Fibroblast of pulmonary artery (primary cell): ENCODE measurements at regions not wholly inside any gene's neighbourhood (a gene's known extent, or its start where the extent isn't known, plus 50 kb on each side); places are given as distances from the start of the nearest gene placed in this dataset.
A peak's percentile ranks its signal among the peaks of the same experiment; 100 is the strongest.

Experiments used
- DNase-seq: peaks from one replicate; pipeline ENCODE4 v3.0.0-alpha.2; 2010; ENCODE audit warnings: low read depth
- H3K4me3 ChIP-seq: replicated peaks from 2 replicates; pipeline ENCODE4 v1.5.1; 2011; ENCODE audit warnings: low read depth, mild to moderate bottlenecking, control low read depth, low read length, moderate library complexity
- TF ChIP-seq, protein P1 (sequence below): IDR thresholded peaks from 2 replicates; pipeline ENCODE4 v1.5.1; 2011; ENCODE audit warnings: mild to moderate bottlenecking, control low read depth, low read length, inconsistent platforms; ENCODE audit errors: missing control alignments

DNA sequence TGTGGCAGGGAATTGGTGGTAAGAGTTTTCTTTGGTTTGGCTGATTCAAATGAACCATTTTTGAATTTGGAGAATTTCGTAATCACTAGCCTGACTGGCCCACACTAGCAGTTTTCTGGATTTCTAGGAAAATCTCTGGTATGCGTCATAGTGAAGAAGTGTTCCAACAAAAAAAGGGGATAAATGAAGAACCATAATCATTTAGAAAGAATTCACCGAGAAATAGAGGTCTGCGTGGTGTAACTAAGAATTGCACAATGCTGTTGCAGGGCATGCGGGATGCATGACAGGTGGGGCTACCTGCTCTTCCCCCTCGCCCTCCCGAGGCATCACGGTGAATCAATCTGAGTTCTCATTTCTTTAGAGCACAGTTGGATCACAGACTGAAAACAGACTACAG is 232.3 kb upstream of the PAPPA start:
- DNase-seq = peak; percentile 64
- no peak overlapping the region for H3K4me3 ChIP-seq
- TF ChIP-seq, protein P1, sequence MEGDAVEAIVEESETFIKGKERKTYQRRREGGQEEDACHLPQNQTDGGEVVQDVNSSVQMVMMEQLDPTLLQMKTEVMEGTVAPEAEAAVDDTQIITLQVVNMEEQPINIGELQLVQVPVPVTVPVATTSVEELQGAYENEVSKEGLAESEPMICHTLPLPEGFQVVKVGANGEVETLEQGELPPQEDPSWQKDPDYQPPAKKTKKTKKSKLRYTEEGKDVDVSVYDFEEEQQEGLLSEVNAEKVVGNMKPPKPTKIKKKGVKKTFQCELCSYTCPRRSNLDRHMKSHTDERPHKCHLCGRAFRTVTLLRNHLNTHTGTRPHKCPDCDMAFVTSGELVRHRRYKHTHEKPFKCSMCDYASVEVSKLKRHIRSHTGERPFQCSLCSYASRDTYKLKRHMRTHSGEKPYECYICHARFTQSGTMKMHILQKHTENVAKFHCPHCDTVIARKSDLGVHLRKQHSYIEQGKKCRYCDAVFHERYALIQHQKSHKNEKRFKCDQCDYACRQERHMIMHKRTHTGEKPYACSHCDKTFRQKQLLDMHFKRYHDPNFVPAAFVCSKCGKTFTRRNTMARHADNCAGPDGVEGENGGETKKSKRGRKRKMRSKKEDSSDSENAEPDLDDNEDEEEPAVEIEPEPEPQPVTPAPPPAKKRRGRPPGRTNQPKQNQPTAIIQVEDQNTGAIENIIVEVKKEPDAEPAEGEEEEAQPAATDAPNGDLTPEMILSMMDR = no peak

DNA sequence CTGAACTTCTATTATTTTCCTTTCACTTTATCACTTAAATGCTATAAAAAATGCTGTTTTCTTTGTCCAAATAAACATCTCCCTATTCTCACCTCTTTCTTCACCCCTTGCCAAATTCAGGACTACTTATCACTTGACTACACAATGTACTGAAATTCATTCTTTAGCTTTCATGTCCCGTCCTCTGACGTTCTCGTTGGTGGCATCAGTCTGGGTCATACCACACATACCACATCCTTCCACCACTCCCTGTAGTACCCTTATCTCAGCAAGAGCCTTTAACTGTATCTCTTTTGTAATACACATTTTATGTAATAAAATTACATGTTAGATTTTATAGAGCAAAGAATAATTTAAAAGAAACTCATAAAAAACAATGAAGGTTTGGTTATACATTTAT is 231.1 kb upstream of the PAPPA start:
- TF ChIP-seq, protein P1 = no peak
- no peak overlapping the region for H3K4me3 ChIP-seq
- peak; percentile 62 for DNase-seq

DNA sequence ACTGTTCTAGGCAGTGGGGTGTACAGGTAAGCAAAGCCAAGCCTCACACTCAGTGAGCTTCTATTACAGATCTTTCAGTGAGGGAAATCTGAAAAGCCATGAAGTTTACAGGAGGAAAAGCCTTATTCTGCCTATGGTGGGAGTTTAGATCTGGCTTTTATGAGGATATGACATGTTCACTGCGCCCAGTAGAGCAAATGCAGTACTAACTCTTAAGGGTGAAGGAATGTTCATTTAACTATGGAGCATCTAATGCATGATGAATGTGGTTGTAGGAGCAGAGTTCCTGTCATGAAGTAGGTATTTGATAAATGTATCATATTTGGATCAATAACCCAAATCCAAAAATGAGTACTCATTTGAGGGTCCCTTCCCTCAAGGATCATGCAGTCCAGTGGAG is 230.2 kb upstream of the PAPPA start:
- no peak for DNase-seq
- TF ChIP-seq, protein P1 = no peak
- no peak overlapping the region for H3K4me3 ChIP-seq

DNA sequence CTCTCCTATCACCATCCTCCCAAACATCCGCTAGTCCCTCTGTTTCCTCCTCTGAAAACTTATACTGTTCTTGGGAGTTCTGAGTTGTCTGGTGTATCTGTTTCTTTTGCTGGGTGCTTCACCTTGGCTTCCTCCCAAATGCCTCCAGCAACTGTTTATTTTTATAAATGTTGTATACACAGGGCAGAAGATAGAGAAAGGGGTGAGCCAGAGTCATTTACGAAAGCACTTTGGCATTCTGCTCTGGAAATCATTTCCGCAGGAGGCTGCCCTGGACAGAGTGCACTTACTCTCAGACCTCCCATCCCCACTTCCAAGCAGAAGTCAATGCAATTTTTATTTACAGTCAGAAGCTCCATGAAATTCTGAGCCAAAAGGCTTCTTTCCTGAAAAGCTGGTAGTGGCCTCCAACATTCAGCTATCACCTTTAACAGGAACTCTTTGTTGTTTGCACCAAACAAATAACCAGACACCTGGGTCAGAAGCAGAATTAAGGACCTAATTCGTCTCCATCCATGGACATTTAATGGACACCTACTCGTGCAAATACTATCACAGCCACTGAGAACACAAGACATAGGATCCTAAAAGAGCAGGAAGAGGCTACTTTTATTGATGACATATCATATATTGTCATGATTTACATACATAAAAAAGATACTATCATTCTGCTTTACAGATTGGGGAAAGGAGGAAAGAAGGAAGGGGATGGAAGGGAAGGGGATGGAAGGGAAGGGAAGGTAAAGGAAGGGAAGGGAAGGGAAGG is 229.5 kb upstream of the PAPPA start:
- no peak overlapping the region for H3K4me3 ChIP-seq
- DNase-seq = peak; percentile 99
- TF ChIP-seq, protein P1 = no peak

DNA sequence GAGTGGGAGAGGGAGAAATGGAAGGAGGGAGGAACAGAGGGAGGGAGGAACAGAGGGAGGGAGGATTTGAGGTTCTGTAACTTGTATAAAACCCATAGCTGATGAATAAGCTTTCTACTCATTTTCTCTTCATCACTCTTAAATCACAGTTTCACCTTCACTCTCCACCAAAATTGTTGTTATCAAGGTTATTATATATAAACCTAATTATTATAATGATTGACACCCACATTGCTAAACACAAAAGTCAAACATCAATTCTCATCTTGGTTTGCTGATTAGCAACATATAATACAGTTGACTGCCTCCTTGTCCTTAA is 229.0 kb upstream of the PAPPA start:
- no peak for DNase-seq
- no peak overlapping the region for H3K4me3 ChIP-seq
- TF ChIP-seq, protein P1 = no peak

DNA sequence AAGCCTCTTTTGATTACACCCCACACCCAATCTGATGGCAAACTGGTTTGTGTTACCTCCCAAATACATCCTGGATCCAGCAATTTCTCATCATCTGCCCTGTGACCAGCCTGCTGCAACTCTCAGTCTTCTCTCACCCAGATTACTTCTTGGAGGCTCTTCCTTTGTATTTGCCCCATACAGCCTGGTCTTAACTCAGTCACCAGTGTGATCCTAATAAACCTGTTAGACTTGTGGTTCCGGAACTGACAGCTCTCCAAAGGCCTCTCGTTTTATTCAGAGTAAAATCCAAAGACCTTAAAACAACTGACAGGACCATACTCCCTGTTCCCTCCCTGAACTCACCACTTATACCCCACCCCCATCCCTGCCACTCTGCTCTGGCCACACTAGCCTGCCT is 228.2 kb upstream of the PAPPA start:
- TF ChIP-seq, protein P1 = no peak
- H3K4me3 ChIP-seq = no peak overlapping the region
- DNase-seq = no peak

DNA sequence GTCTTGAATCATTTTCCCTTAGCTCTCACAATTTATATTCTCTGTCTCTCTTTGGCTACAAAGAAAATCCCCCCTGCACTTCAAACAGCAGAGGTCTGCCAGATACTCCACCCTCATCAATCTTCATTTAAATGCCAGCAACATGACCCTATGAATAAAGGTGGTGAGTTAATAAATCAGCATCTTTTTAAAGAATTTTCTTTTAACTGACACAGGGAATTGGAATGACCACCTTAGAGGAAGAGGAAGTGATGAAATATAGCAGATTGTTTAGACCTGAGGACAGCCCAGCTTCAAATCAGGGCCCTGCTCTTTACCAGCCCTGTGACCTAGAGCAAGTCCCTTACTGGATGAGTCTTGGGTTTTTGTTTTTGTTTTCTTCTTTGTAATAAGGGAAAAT is 223.1 kb upstream of the PAPPA start:
- TF ChIP-seq, protein P1 = no peak
- no peak overlapping the region for H3K4me3 ChIP-seq
- peak; percentile 52 for DNase-seq
